ENCODE measurements at regions not wholly inside any gene's neighbourhood (a gene's known extent, or its start where the extent isn't known, plus 50 kb on each side); places are given as distances from the start of the nearest gene placed in this dataset.

DNA sequence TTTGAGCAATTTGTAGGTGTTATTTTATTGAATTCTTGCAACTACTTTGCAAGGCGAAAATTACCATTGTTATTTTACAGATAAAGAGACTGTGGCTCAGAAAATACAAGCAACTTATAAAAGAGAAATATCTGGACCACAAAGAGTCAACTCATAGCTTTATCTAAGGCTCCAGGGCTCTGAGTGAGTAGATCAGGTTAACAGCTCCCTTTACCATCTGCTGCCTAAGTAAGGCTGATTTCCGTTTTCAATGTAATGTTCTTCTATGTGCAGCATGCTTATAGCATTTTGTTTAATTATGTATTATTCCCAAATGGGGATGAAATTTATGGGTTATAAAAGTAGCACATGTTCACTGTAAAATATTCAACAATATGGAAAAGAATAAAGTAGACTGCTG is 299.1 kb upstream of the TNP1 start:
- in situ Hi-C loops (cut with MboI; ENCODE audit: low sequenced_read_pairs) = loop anchor here (25.0 kb wide), 1 partner anchor 472 kb away; the partner anchor contains the start of gene IGFBP5

- in situ Hi-C loops (cut with MboI; ENCODE audit: low sequenced_read_pairs) = loop anchor here (25.0 kb wide), 1 partner anchor 470 kb away; the partner anchor contains the start of gene IGFBP5
Observed at GRCh38 chr2:217157581-217157980, 297.7 kb upstream of the TNP1 start.

DNA sequence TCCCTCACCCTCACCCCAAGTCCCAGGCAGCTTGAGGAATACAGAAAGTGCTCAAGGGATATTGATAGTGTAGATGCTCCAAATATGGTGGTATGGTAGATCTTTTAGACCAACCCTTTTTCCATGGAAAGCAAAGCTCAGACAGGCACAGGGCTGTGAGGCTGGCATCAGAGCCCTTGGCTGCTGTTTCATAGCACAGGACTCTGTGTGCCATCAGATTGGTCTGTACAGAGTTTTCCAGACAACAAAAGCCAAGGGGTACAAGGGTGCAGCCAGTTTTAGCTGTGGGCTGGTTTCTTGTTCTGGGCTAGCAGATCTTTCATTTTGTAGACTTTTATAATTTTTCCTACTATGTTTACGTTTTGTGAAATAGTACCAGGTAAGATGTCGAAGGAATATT is 296.9 kb upstream of the TNP1 start:
- in situ Hi-C loops (cut with MboI; ENCODE audit: low sequenced_read_pairs) = loop anchor here (25.0 kb wide), 1 partner anchor 470 kb away; the partner anchor contains the start of gene IGFBP5

GRCh38 chr2:217154923-217155322 is 295.1 kb upstream of the TNP1 start:
- in situ Hi-C loops (cut with MboI; ENCODE audit: low sequenced_read_pairs) = loop anchor here (25.0 kb wide), 1 partner anchor 468 kb away; the partner anchor contains the start of gene IGFBP5

DNA sequence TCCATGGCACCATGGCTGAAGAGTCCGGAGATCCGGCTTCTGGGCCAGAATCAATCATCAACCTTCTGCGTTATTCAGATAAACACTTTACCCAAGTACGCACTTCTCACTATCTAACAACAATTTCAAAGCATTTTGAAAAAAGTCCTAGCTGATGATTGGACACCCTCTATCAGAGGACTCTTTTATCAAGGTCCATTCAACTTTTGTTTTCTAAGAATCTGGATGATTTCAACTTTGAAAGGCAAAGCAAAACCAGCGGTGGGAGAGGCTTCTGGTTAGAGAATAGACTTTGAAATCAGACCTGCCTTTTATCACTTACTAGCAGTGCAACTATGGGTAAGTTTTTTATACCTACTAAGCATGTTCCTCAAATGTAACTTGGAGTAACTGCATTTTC is 293.6 kb upstream of the TNP1 start:
- in situ Hi-C loops (cut with MboI; ENCODE audit: low sequenced_read_pairs) = loop anchor here (25.0 kb wide), 1 partner anchor 466 kb away; the partner anchor contains the start of gene IGFBP5

- in situ Hi-C loops (cut with MboI; ENCODE audit: low sequenced_read_pairs) = loop anchor here (25.0 kb wide), 1 partner anchor 466 kb away; the partner anchor contains the start of gene IGFBP5
Observed at GRCh38 chr2:217152831-217153230, 293.0 kb upstream of the TNP1 start.

- in situ Hi-C loops (cut with MboI; ENCODE audit: low sequenced_read_pairs) = loop anchor here (25.0 kb wide), 1 partner anchor 464 kb away; the partner anchor contains the start of gene IGFBP5
Observed at GRCh38 chr2:217151509-217152206, 291.8 kb upstream of the TNP1 start.

- in situ Hi-C loops (cut with MboI; ENCODE audit: low sequenced_read_pairs) = loop anchor here (25.0 kb wide), 1 partner anchor 463 kb away; the partner anchor contains the start of gene IGFBP5
Observed at GRCh38 chr2:217150236-217150635, 290.4 kb upstream of the TNP1 start.

- in situ Hi-C loops (cut with MboI; ENCODE audit: low sequenced_read_pairs) = no loop called here
Observed at GRCh38 chr2:217149087-217149660, 289.3 kb upstream of the TNP1 start.

- in situ Hi-C loops (cut with MboI; ENCODE audit: low sequenced_read_pairs) = no loop called here
Observed at GRCh38 chr2:217147818-217148217, 288.0 kb upstream of the TNP1 start.

DNA sequence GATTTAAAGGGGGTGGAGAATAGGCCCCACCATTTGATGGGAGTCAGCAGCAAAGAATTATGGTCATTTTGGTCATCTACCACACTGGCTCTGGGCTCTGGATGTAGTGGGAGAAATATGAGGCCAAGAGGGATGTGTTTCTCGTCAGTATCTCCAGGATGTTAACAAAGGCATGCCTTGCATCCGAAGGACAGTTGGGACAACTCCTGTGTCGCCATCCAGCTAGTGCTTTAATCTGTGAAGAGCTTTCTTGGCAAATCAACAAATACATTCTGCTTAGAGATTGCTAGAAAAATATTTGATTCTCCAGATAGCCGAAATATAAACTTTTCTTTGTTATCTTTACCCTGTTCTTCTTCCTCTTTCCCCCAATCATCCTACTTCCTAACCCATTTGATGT is 287.1 kb upstream of the TNP1 start:
- in situ Hi-C loops (cut with MboI; ENCODE audit: low sequenced_read_pairs) = no loop called here

DNA sequence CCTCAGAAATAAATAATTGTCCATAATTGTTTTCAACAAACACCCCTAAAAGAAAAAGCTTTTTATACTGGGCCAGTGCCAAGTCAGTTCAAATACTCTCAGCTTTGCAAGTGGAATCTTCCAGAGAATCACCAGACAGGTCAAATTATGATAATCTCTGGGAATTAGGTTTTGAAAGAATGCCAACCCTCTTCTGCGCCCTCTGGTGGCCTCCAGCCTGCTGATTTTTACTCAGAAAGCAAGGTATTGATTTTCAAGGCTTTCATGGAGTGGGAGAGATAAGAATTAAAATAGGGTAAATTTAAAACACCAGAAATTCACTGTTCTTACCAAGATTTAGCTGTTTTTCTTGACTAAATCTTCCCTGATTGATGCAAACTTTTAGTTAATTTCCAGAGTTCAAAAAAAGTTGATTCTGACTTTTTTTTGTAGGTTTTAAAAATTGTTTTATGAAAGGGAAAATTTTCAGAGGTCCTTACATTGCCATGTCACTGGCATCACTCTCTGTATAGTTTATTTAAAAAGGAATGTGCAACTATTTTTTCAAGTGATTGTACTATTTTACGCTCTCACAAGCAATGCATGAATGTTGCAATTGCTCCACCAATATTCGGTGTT is 282.9 kb upstream of the TNP1 start:
- in situ Hi-C loops (cut with MboI; ENCODE audit: low sequenced_read_pairs) = no loop called here

DNA sequence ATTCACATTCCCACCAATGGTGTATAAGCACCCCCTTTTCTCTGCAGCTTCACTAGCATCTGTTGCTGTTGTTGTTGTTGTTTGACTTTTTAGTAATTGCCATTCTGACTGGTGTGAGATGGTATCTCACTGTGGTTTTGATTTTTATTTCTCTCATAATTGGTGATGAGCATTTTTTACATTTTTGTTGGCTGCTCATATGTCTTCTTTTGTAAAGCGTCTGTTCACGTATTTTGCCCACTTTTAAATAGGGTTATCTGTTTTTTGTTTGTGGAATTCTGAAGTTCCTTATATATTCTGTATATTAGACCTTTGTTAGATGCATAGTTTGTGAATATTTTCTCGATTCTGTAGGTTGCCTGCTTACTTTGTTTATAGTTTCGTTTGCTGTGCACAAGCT is 278.4 kb upstream of the TNP1 start:
- in situ Hi-C loops (cut with MboI; ENCODE audit: low sequenced_read_pairs) = no loop called here

DNA sequence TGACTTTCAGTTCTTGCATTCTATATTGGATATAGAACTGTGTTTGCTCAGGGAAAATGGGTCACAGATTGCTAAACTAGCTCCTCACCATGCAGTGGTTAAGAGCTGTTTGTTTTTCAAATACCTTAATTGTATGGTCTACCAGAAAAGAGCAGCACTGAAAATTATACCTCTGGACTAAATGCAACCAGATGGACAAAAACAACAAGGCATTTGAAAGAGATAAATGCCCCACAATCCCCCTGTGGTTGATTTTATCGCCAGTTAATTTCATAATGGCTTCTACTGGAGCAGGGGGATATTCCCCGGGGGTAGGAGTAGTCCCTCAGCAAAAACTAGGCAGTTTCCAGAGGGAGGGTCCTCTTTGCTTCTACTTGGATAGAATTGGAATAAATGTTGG is 267.9 kb upstream of the TNP1 start:
- in situ Hi-C loops (cut with MboI; ENCODE audit: low sequenced_read_pairs) = no loop called here

GRCh38 chr2:217125014-217125413 is 265.1 kb upstream of the TNP1 start:
- in situ Hi-C loops (cut with MboI; ENCODE audit: low sequenced_read_pairs) = no loop called here

GRCh38 chr2:217124050-217124449 is 264.2 kb upstream of the TNP1 start:
- in situ Hi-C loops (cut with MboI; ENCODE audit: low sequenced_read_pairs) = no loop called here

DNA sequence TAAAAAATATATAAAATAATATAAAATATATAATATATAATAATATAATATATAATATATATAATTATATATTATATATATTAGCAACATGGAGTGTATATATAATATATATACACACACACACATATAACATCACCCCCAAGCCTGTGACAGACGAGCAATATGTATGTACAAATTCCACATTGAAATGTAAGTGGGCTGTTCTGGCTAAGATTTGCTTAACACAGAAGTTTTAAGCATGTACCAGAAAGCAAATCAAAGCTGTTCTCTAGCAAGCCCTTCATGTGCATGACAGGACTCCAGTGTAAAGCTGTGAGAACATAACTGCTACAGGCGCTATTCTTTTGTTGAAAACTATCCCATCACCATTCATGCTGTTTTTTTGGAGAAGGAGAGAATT is 261.7 kb upstream of the TNP1 start:
- in situ Hi-C loops (cut with MboI; ENCODE audit: low sequenced_read_pairs) = no loop called here

GRCh38 chr2:217120429-217120828 is 260.6 kb upstream of the TNP1 start:
- in situ Hi-C loops (cut with MboI; ENCODE audit: low sequenced_read_pairs) = no loop called here

- in situ Hi-C loops (cut with MboI; ENCODE audit: low sequenced_read_pairs) = no loop called here
Observed at GRCh38 chr2:217118559-217119284, 258.9 kb upstream of the TNP1 start.

DNA sequence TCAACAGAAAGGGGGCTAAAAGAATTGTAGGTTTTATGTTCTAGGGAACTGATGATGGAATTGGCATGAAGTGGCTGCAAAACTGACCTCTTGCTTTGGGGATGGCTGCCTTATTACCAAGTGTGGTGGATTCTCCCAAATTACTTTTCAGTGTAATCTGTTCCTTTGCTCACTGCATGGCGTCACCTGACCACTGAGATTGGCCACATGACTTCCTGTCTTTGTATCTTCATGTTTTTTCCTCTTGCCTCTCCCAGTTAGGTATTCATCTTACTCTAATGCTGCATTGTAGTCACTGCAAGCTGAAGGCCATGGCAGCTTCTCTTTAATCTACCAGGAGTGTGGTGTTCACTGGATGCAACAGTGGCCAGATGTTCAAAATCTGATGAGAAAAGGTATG is 257.7 kb upstream of the TNP1 start:
- in situ Hi-C loops (cut with MboI; ENCODE audit: low sequenced_read_pairs) = no loop called here

- in situ Hi-C loops (cut with MboI; ENCODE audit: low sequenced_read_pairs) = no loop called here
Observed at GRCh38 chr2:217116610-217117009, 256.7 kb upstream of the TNP1 start.
